GM12873 (cell line): ENCODE measurements at regions not wholly inside any gene's neighbourhood (a gene's known extent, or its start where the extent isn't known, plus 50 kb on each side); places are given as distances from the start of the nearest gene placed in this dataset.

Experiments used
- TF ChIP-seq, protein P1 (sequence below): IDR thresholded peaks from 2 replicates; pipeline ENCODE4 v1.5.1; 2012; ENCODE audit warnings: low read depth, mild to moderate bottlenecking, moderate library complexity, low read length, control low read depth; ENCODE audit not compliant: insufficient read depth; ENCODE audit errors: missing control alignments

GRCh38 chr5:4924577-4924976 is 215.6 kb upstream of the ADAMTS16 start:
- TF ChIP-seq, protein P1, sequence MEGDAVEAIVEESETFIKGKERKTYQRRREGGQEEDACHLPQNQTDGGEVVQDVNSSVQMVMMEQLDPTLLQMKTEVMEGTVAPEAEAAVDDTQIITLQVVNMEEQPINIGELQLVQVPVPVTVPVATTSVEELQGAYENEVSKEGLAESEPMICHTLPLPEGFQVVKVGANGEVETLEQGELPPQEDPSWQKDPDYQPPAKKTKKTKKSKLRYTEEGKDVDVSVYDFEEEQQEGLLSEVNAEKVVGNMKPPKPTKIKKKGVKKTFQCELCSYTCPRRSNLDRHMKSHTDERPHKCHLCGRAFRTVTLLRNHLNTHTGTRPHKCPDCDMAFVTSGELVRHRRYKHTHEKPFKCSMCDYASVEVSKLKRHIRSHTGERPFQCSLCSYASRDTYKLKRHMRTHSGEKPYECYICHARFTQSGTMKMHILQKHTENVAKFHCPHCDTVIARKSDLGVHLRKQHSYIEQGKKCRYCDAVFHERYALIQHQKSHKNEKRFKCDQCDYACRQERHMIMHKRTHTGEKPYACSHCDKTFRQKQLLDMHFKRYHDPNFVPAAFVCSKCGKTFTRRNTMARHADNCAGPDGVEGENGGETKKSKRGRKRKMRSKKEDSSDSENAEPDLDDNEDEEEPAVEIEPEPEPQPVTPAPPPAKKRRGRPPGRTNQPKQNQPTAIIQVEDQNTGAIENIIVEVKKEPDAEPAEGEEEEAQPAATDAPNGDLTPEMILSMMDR = no peak

DNA sequence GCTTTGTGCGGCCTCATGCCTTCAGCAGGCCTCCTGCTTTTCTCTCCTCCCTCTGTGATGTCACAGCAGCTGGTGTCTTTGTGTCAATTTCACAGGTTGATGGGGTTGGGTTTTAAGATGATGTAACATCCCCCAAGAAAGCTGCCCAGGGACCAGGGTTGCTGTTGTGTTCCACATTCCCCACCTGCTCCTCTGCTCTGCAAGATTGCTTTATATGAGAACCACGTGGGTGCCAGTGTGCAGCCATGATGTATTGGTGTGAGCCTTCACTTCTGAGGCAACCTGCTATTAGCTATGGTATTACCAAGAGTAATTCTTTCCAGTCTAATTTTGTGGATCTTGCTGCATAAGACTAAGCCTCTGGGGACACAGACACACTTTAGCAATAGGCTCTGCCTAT is 213.0 kb upstream of the ADAMTS16 start:
- TF ChIP-seq, protein P1 = no peak

DNA sequence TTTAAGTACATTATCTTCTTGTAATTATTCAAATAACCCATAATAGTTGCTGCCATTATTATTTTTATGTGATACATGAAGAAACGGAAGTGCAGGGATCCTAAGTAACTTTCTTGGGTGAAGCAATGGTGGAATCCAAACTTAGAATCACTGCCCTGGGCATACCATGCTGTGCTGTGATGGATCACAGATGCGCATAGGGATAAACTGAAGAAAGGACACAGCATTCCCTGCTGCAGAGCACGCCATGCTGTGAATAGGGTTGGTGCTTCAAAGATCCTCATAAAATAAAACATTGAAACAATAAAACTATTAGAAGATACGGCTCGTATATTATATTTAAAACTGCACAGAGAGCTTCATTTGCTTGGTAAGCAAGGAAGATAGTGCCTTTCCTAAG is 211.7 kb upstream of the ADAMTS16 start:
- TF ChIP-seq, protein P1 = no peak

GRCh38 chr5:4929092-4929655 is 211.0 kb upstream of the ADAMTS16 start:
- TF ChIP-seq, protein P1 = no peak

DNA sequence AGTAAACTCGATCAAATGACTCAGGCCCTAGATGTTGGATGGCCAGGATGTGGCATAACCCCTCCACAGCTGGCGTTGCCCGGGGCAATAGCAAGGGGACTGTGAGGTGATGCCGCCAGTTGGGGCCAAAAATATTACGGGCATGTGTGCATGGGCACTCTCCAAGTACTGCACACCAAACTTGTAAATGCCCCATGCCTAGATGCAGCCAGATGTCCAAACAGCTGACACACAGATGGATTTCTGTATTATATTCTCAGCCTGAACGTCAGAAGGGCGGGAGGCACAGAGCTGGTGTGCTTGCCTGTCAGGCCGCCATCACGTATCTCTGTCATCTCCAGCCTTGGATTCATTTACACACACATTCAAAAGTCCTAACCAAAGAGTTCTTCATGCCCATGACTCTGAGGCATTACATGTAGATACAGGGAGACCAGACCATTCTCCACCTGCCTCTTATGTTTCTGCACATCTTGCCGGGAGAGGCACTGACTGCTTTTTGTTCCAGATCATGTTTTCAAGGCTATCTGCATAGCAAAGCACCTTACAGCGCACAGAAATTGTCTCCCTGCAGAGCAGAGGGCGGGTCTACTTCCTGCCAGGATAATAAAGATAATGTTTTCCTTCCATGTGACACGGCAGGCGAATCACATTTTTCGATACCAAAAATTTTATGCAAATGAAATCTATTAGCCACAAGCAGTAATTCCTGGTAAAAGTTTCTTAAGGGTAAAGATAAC is 200.9 kb upstream of the ADAMTS16 start:
- TF ChIP-seq, protein P1 = no peak

DNA sequence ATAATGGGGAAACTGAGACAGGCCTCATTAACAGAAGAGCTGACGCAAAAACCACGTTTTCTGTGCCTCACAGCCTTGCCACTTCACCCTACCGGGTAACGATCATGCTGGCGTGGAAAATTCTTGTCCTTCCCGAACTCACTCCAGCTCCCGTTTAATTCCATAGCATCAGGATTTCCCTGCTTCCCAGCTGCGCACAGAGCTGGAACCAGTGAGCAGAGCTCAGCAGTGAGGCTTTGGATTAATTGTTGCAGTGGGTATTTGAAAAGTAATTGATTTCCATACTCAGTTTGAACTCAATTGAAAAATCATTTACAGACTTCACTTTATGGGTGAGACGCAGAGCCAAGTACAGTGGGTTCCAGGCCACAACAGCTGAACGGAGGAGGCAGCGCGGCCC is 199.0 kb upstream of the ADAMTS16 start:
- TF ChIP-seq, protein P1 = no peak

DNA sequence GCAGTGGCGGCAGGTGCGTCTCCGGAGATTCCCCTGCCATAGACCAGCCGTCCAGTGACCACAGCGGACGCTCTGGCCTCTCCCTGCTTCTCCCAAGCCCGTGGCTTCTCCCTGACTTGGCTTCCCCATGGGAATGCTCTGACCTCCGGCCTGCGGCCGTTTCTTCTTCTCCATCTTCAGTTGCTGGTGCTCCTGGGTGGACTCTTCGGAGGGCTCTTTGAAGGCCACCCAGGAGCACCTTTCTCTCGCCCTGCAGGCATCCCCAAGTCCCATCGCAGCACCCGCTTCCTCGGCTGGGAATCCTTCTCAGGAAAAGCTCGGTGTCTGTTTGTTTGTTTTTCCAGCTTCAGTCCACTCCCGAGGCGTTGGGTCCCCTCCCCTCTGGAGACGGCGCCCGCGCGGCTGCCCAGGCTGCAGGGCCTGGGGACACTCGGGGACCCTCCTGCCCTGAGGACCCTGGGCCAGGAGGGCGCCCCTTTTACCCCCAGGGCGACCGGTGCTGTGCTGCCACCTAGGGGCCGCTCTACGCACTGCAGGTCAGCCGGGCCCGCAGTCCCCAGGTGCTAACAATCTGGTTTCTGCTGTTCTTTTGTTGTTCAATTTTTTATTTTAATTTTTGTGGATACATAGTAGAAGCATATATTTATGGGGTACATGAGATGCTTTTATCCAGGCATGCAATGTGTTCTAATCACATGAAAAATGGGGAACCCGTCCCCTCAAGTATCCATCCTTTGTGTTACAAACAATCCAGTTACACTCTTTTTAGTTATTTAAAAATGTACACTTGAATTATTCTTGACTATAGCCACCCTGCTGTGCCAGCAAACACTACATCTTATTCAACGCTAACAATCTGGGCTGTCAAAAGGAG is 197.9 kb upstream of the ADAMTS16 start:
- TF ChIP-seq, protein P1 = peak; percentile 86
